Left hindlimb (tissue), 1 donor: ENCODE measurements at regions not wholly inside any gene's neighbourhood (a gene's known extent, or its start where the extent isn't known, plus 50 kb on each side); places are given as distances from the start of the nearest gene placed in this dataset.

Source experiments
- DNase-seq: peaks from one replicate; pipeline ENCODE4 v3.0.0-alpha.2; 2018

DNA sequence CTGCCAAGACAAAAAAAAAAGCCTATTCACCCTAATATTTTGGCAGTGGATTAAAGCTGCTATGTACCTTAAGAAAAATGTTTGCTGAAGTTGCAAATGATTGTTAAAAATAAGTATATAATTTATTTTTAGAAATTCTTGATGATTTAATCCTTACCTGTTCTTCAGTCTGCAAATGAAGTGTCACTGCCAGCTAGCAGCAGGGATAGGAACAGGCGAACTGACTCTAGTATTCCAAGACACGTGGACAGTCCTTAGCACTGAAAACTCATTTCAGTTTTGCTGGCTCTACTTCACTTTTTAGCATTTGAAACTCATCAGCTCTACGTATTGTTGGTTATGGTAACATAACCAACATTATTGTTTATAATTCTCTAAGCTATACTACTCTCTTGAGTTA lies 204.4 kb upstream of the ID4 start:
- DNase-seq: no peak

DNA sequence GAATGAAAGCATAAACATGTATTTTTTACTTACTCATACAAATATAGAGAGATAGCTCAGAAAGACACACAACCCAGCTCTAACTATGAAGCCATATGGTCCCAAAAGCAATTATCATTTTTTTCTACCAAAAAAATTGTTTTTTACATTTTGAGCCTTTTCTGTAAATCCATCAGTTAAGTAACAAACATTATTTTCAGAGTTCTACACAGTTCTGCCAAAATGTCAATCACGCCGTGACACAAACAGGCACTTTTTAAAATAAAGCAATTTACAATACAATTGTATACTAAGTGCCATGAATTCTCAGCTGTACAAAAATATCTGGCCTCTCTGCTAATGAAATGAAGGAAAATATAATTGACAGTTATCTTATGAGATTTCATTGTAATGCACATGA lies 201.4 kb upstream of the ID4 start:
- no peak for DNase-seq

DNA sequence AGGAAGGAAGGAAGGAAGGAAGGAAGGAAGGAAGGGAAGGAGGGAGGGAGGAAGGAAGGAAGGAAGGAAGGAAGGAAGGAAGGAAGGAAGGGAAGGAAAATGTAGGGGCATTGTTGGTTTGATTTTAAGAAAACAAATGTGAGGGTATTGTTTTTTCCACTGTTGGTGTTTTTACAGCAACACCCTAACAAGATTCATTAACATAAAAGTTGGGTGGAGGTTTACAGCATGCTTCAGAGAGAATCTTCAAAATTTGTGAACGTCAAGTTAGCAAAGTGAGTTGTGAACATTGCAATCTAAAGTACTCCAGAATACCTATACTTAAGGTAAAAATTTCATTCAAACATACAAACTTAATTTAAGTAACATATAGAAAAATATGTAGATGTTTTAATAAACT lies 200.2 kb upstream of the ID4 start:
- no peak for DNase-seq

DNA sequence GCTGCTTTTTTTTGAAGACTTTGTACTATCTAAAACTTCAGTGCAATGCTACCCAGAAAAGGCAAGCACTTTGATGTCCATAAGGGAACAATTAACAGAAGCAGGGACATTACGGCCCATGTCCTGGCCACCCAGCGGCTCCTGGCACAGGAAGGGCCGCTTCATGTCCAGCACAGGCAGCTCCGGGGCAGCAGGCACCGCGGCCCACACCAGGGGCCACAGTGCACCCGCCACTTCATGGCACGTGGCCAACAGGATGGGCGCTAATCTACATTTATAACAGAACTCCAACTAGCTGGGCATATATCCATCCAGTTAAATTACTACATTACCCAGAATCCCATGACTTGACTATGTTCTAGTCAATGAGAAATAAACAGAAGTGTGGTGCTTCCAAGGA lies 198.2 kb upstream of the ID4 start:
- no peak for DNase-seq

DNA sequence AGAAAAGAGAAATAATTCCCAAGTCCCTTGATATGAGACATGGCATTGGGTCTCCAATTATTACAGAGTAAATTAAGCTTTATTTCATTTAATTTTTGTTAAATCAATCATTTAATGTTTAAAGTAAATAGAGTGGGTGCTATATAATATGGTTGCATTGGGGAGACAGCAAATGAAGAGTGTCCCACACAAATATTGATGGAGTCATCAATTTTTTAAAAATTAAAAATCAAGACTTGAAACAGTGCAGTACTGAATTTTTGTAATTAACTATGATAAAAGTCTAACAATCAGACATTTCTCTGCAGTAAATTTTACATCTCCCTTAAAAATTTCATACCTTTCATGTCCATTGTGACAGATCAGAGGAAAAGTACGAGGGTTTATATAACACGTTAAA lies 193.9 kb upstream of the ID4 start:
- no peak for DNase-seq

DNA sequence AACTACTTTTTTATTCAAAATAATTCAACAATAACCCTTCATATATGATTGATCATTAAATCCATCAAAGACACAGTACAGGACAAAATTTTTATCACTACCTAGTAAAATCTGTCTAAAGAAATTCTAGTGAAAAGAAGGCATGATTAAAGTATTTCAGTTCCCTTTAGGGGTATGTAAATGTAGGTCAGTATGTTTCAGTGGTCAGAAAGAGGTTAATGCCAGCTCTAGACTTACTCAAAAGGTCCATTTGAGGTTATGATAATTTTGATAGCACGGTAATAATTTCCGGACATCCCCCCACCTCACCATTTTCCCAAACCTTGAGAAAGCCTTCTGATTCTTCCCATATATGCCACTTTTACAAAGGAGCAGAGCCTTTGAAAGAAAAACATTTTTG lies 193.5 kb upstream of the ID4 start:
- DNase-seq: no peak

DNA sequence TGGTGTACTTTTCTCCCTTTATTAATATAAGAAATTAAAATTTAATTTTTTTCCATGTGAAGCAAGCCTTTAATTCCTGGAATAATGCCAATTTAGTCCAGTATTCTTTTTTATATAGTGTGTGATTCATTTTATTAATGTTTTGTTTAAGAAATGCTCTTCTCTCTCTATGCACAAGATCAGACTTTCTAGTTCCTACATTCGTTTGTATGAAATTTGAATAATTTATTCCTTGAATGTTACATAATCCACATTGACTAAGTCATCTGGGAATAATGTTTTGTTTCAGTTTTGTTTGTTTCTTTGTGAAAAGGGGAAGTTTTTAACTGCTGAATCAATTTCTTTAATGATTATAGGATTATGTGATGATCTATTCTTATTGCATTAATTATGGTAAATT lies 181.4 kb upstream of the ID4 start:
- DNase-seq: no peak

DNA sequence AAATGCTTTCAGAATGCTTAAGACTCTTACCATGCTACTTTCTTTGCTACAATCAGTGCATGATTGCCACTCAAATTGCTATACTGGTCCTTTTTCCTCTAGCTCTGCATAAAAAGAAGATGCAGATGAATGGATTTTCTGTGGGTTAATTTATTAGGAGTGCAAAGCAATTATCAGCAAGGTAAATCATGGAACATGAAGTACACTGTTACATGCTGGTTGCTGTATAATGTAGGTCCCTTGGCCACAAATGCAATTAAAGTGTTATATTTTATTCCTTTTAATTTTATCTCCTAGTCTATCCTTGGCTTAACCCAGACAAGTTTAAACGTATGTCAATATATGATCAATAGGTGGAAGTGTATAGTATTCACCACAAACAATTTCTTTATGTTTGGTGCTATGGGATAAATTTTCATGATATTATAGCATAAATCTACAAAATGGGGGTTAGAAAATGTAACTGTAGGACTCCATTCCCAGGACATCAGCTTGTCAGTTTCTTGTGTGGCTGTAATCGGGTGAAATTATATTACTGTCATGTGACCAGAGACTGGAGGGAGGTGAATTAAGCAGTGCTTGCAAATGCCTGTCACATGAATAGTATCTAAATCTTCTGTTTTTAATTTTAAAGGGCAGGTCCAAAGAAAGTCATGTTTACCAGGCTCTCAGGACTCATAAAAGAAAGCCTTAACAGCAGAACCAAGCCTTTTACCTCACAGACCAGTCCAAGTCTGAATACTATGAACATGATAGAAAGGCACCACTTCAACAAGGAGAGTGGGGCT lies 176.9 kb upstream of the ID4 start:
- no peak for DNase-seq

DNA sequence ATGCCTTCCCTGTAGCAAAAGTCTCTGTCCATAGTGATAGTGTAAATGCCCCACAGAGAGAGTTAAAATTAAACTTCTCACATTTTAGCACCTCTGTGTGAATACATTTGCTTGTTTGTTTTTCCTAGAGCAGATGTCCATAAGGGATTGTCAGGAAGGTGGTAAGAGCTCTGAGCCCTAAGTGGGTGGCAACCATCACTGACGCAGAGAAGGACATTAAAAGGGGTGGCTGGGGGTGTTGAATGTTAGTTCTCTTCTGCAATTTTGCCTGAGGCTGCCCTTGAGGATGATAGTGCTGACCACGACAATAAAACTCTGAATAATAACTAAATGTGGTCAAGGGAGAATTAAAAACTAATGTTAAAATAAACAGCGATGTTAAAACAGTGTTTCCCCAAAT lies 174.3 kb upstream of the ID4 start:
- DNase-seq: no peak

DNA sequence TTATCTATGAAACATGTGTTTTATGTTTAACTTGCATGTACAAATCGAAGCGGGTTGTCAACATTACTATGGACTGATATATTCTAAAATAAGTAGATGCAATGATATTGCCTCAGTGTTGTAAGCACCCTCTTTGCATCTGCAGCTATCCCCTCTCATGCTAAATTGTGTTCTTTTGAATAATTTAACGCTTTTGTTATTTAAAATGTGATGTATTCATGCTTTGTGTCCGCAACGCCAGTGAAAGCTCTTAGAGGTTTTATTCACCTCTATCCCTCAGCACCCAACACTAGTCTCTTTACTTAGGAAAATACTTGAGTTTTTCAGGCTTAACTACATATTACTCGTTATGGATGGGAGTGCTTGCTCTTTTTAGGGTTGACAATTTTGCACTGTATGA lies 173.7 kb upstream of the ID4 start:
- DNase-seq: no peak

DNA sequence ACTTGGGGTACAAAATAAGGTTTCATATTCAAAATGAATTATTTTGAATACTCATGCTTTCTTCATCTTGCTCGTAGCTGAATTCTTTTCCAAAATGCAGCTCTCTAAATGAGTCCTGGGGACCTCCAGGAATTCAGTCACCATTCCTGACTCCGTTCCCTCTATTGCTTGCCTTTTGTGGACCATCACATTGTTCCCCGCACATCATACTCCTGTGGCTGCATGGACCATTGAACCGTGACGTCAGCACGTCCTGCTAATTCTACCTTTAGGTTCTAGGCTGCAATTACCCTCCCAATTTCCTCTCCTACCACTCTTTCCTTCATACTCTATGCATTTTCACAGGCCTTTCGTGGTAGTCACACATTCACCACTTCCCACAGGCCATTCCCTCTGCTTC lies 173.1 kb upstream of the ID4 start:
- DNase-seq: no peak

DNA sequence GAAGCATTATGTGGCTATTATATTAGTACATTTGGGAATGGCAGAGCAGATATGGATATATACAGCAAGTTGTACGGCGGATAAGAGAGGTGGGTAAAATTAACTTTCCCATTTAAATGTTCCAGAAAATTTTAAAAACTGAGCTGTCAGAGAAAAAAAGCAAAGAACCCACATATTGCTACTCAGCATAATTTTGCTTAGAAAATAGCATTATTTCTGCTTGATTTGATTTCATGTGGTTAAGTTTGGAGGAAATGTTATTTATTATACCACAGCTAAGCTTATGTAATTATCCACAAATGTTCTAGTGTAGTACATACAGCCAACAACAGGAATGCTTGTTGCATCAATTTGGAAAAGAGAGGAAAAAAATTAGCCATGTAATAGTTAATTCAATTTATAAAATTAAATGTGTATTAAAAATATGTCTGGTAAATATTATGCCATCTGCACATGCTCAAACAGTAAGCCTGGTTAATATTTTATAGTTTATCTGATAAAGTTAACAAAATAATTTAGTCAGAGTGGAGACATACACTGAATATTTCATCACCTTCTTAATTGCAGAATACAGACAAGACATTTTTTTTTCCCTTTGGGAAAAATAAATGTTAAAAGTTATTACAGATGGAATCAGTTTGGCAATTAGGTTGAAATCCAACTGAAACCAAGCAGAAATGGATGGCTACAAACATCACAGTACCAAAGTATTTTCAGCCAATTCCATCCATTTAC lies 172.1 kb upstream of the ID4 start:
- DNase-seq: no peak

DNA sequence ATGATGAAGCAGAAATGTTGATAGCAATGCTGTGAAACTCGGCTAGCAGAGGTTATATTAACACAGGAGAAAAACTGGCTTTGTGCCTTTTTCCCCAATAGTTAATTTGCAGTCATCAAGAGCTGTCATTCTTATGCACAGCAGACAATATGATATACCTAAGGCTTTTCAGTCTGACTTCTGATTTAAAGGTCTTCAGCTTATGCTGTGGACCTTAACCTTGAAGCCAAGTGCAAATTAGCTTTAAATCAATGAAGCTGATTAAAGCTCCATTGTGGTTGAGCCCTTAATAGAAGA lies 171.6 kb upstream of the ID4 start:
- no peak for DNase-seq

DNA sequence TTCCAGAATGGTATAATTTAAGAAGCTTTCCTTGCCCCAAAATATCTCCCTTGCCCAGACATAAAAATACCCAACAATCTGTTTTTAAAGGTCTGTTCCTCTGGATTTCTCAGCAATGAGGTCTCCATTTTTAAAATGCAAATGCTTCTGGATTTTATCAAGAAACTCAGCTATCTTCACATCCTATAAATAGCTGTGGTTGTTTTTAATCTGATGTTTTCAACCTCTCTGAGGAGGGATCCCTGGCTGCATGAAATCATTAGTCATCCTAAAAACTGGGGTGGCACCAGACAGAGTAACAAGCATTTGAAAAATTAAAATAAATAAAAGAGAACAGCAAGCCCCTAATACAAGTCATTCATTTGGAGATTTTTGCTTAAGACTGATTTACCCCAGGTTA lies 168.5 kb upstream of the ID4 start:
- no peak for DNase-seq

DNA sequence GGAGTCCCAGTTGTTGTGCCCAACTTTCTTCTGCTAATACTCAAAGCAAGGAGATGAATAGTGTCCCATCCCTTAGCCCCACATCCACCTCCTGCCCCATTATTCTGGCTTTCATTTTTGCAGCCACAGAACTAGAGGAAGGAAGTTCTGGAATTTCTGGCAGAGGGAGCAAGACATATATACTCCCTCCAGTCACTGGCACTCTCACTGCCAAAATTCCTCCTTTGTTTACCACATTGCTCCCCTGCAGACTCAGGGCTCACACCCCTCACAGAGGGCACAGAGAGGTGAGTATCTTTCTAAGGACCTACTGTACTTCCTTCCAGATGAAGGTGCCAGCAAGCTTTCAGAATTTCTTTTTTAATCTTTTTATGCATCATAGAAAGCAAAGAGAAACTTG lies 168.0 kb upstream of the ID4 start:
- no peak for DNase-seq

DNA sequence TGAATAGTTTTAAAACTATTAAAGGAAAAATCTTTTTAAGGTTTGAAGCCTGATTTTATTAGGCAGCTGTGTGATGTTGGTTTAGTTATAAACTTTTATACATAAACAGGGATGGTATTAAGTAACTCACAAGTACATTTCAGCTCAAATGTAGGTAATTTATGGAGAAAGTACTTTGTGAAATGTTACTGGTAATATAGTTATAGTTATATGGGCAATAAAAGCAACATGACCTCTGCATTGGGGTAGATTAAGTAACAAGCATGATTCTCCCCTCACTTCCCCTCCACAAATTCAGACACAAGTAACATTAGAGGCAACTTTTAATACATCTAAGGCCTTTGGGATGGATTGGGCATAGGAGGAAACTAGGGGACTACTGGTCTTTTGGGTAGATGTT lies 154.3 kb upstream of the ID4 start:
- no peak for DNase-seq

DNA sequence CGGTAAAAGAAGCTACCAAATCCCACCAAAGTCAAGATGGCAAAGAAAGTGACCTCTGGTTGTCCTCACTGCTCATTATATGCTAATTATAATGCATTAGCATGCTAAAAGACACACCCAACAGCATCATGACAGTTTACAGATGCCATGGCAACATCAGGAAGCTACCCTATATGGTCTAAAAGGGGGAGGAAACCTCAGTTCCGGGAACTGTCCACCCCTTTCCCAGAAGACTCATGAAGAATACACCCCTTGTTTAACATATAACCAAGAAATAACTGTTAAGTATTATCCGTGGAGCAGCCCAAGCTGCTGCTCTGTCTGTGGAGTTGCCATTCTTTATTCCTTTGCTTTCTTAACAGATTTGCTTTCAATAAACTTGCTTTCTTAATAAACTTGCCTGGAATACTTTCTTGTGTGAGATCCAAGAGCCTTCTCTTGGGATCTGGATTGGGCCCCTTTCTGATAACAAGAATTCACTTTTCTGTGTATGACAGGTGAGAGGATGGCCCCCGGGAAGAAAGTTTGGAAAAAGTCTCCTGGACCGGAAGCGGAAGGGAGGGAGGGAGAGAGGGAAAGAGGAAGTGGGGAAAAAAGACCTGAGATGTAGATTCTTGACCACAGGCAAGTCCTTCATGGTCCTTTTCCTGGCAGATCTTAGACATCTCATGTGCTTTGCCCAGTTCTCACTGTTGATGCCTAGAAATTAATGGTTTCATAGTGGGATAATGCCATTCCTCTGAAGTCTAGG lies 146.7 kb upstream of the ID4 start:
- no peak for DNase-seq

DNA sequence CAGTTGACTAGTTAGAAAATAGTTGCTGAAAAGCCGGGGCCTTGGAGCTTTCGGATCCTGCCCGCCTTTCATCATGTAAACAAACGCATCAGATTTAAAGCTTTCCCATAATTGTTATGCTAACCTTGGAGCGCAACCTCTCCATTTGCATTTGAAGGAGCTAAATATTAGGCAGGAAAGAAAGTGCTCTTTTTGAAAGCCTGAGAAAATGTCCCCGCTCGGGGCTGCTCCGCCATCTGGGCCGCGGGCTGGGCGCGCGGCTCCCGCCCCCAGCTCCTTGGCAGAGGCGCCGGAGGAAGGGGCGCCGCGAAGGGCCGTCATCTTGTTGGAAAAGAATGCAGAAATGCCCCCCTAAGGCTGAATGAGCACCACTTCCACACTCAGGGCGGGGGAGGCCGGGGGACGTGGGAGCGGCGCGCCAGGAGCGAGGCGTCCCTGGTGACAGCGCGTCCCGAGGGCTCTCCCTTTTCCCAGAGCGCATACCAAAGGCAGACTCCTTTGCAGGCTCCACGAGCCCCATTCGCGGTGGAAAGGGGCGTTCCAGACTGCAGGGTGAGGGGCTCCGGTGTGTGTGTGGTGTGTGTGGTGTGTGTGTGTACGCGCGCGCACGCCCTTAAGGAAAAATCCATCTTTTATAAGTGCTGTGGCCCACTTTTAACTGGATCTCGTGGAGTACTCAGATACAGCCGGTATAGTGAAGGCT lies 145.6 kb upstream of the ID4 start:
- DNase-seq: peak; percentile 44

DNA sequence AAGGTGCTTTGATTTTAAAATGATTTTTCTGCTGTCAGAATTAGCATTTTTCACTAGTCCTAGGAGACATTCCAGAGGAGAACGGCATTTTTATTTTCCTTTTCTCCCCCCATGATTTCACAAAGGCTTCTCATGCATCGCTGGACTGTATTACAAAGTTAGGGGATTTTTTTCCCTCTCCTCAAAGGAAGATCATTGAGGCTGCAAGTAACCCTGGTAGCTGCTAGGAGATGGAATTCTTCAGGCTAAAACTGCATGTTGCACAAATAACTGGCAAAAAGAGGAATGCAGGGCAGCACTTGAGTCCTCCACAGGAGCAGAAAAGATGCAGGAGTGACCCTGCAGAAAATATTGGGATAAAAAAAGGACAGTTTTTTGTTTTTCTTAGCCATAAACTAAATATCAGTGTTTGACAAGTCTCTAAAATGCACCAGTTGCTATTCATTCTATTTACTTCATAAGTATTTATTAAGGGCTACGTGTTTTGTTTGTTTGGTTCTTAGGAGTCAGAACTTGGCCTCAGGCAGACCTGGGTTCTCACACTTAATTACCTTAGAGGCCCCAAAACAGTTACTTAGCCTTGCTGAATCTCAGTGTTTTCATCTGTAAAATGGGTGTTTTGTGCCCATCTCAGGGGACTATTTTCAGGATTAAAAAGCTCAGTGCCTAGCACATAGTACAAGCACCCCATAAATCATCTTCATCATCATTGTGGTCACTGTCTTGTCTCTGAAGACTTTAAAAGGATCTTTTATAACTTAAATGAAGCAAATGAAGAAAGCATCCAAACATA lies 144.5 kb upstream of the ID4 start:
- DNase-seq: no peak

DNA sequence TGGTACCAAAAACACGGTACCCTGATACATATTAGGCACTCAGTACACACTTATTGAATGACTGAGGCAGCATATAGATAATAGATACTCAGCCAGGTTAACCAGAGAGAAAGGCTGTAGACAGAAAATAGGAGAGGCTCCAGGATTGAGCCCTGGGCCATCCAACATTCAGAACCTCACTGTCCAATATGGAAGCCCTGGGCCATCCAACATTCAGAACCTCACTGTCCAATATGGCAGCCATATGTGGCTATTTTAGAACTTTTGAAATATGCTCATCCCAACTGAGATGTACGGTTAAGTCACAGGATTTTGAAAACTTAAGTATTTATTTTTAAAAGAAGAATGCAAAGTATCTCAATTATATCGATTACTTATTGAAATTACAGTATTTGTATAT lies 142.5 kb upstream of the ID4 start:
- no peak for DNase-seq

DNA sequence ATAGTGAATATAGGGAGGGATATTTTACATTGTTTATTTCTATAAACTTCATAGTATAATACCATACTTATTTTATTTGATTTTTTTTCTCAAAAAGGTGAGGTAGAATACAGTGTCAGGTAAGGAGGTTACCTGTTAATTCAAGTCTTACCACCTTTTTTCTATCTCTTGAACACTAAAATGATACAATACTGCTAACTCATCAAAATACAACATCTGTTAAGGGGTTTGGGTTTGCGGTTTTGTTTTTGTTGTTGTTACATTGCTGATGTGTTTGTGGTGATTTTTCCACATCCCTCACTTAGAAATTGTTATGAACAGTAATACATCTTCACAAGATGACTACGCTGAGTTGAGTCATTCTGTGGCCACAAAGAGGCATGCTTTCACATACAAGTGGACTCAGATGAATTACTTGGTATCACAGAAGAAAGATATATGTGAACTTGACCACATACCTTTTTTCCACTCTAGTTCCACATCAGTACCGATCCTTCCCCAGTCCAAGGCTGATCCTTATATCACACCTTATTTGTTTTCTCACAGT lies 139.4 kb upstream of the ID4 start:
- DNase-seq: no peak

DNA sequence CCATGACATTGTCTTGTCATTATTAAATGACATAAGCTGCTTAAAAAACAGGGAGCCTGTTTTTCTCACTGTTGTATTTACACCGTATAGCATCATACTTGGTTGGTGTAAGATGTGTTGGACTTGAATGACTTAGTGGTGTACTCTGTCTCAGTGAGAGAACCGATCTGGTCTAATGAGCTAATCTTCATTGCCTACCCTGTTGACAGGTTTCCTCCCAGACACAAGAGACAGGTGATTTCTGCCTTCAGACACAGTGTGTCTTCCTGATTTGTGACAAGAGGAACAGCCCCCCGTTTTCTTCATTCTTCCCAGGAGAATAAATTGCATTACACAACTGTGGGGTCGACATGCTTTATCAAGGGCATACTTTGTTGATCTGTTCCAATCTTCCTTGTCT lies 137.2 kb upstream of the ID4 start:
- no peak for DNase-seq

DNA sequence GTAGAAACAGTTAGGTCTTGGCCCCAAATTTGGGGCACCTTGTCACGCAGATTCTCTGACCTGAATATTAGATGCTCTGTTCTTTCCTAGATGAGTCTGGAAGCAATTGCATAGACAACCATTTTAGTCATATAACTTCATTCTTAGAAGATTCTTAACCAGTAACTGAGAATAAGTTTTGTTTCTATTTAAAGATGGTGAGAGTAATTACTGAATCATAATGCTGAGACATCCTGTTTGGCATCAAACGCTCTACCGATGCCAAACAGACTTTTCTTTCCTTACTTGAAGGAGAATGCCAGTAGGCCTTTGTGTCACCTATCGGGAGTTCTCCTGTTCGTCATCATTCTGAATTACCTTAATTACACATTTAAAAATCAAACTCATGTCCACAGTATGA lies 131.6 kb upstream of the ID4 start:
- no peak for DNase-seq
